SU-DHL-6 (cell line): ENCODE measurements at regions not wholly inside any gene's neighbourhood (a gene's known extent, or its start where the extent isn't known, plus 50 kb on each side); places are given as distances from the start of the nearest gene placed in this dataset.

ENCODE experiments used
- H2AFZ ChIP-seq: fragments of 200-600 bp; sonication (generic); 2 replicates; pipeline ENCODE4 v1.6.1; 2014; ENCODE audit warnings: low read depth, mild to moderate bottlenecking, moderate library complexity, mixed read lengths, antibody characterized with exemption, low read length; ENCODE audit not compliant: severe bottlenecking
- H3F3A ChIP-seq: fragments of 200-600 bp; shearing (Covaris generic); 2 replicates; pipeline ENCODE4 v1.6.0; 2016; ENCODE audit warnings: antibody characterized with exemption, mild to moderate bottlenecking; ENCODE audit not compliant: insufficient read depth
- H3K27ac ChIP-seq: fragments of 200-600 bp; sonication (generic); 2 replicates; pipeline ENCODE4 v1.5.1; 2016; ENCODE audit warnings: low read depth, mild to moderate bottlenecking, low read length, moderate library complexity, mixed read lengths
- H3K27me3 ChIP-seq: fragments of 200-600 bp; sonication (generic), shearing (Covaris generic); 2 replicates; pipeline ENCODE4 v1.6.0; 2014; ENCODE audit warnings: mild to moderate bottlenecking, low read length
- H3K36me3 ChIP-seq: fragments of 200-600 bp; sonication (generic); 2 replicates; pipeline ENCODE4 v1.6.1; 2014; ENCODE audit warnings: mild to moderate bottlenecking, low read length, mixed read lengths
- H3K4me2 ChIP-seq: fragments of 300-600, 200-600 bp; shearing (Covaris generic), sonication (generic); 2 replicates; pipeline ENCODE4 v1.6.0; 2014; ENCODE audit warnings: low read length, low read depth, mild to moderate bottlenecking; ENCODE audit not compliant: poor library complexity, severe bottlenecking
- H3K4me3 ChIP-seq: fragments of 200-600 bp; sonication (generic); 2 replicates; pipeline ENCODE4 v1.5.1; 2014; ENCODE audit warnings: antibody characterized with exemption, low read length, mild to moderate bottlenecking, mixed read lengths; ENCODE audit not compliant: insufficient read depth, poor library complexity, severe bottlenecking
- H3K79me2 ChIP-seq: fragments of 200-600 bp; sonication (generic); 2 replicates; pipeline ENCODE4 v1.6.1; 2014; ENCODE audit warnings: mild to moderate bottlenecking, low read length, moderate library complexity; ENCODE audit not compliant: insufficient read depth
- H3K9ac ChIP-seq: fragments of 200-600 bp; sonication (generic); 2 replicates; pipeline ENCODE4 v1.7.0; 2014; ENCODE audit warnings: mild to moderate bottlenecking, low read length
- H3K9me2 ChIP-seq: fragments of 200-600 bp; sonication (generic); replicated peaks from 2 replicates; pipeline ENCODE4 v1.6.1; 2014; ENCODE audit warnings: low read length; ENCODE audit not compliant: insufficient read depth
- H3K9me3 ChIP-seq: fragments of 200-600 bp; sonication (generic); 2 replicates; pipeline ENCODE4 v1.6.1; 2014; ENCODE audit warnings: low read length, mixed read lengths; ENCODE audit not compliant: insufficient read depth
- H4K20me1 ChIP-seq: fragments of 200-600 bp; sonication (generic); 2 replicates; pipeline ENCODE4 v1.6.1; 2014; ENCODE audit warnings: low read depth, mild to moderate bottlenecking, antibody characterized with exemption, low read length, moderate library complexity, mixed read lengths
- CTCF ChIP-seq: fragments of 200-600 bp; sonication (generic); IDR thresholded peaks from one replicate; pipeline ENCODE4 v1.5.1; 2017; ENCODE audit warnings: antibody characterized with exemption, mild to moderate bottlenecking, low read length, moderate library complexity; ENCODE audit not compliant: insufficient read depth, poor library complexity, severe bottlenecking
- EZH2phosphoT487 ChIP-seq: fragments of 200-600 bp; sonication (generic), shearing (Covaris generic); conservative IDR thresholded peaks from 2 replicates; pipeline ENCODE4 v1.6.1; 2018; ENCODE audit warnings: mild to moderate bottlenecking, antibody characterized with exemption, low read length, moderate library complexity, mixed read lengths

- TF ChIP-seq EZH2phosphoT487: no peak
- no peaks in the 10 kb centered on the region for H3K9me2 ChIP-seq
- no peak overlapping the region for H3K4me2 ChIP-seq
Measured at GRCh38 chr7:18221377-18222293, 194.0 kb upstream of the PRPS1L1 start.

GRCh38 chr7:18222636-18223035 is 195.0 kb upstream of the PRPS1L1 start:
- no peak for TF ChIP-seq CTCF
- no peak overlapping the region for H3K4me2 ChIP-seq

More at GRCh38 chr7:18221377-18222293, 194.0 kb upstream of the PRPS1L1 start:
- Histone ChIP-seq H3K27ac (no peak overlapping the region), H3K9me3 (no peaks in the 10 kb centered on the region), H4K20me1 (no peaks in the 10 kb centered on the region), H3K36me3 (no peaks in the 10 kb centered on the region), H3K79me2 (no peaks in the 10 kb centered on the region), H3K9ac (no peak overlapping the region), H3K27me3 (no peaks in the 10 kb centered on the region), H2AFZ (no peak overlapping the region), H3F3A (no peaks in the 10 kb centered on the region), H3K4me3 (no peak overlapping the region)

GRCh38 chr7:18224138-18224537 is 196.5 kb upstream of the PRPS1L1 start:
- no peaks in the 10 kb centered on the region for H3F3A ChIP-seq
- no peaks in the 10 kb centered on the region for H4K20me1 ChIP-seq
- H3K9me3 ChIP-seq: no peaks in the 10 kb centered on the region
- H3K9me2 ChIP-seq: no peaks in the 10 kb centered on the region
- no peak overlapping the region for H3K9ac ChIP-seq
- no peaks in the 10 kb centered on the region for H3K36me3 ChIP-seq
- no peaks in the 10 kb centered on the region for H3K27me3 ChIP-seq
- H3K4me2 ChIP-seq: no peak overlapping the region
- H3K79me2 ChIP-seq: no peaks in the 10 kb centered on the region
- TF ChIP-seq CTCF (no peak), EZH2phosphoT487 (no peak)
- H2AFZ ChIP-seq: no peak overlapping the region
- H3K27ac ChIP-seq: no peak overlapping the region
- H3K4me3 ChIP-seq: no peak overlapping the region

More at GRCh38 chr7:18222636-18223035, 195.0 kb upstream of the PRPS1L1 start:
- H3K79me2 ChIP-seq: no peaks in the 10 kb centered on the region
- H2AFZ ChIP-seq: no peak overlapping the region
- H3K4me3 ChIP-seq: no peak overlapping the region
- H3K36me3 ChIP-seq: no peaks in the 10 kb centered on the region
- no peak overlapping the region for H3K9ac ChIP-seq
- H4K20me1 ChIP-seq: no peaks in the 10 kb centered on the region
- H3F3A ChIP-seq: no peaks in the 10 kb centered on the region
- H3K9me3 ChIP-seq: no peaks in the 10 kb centered on the region
- H3K27ac ChIP-seq: no peak overlapping the region
- no peaks in the 10 kb centered on the region for H3K27me3 ChIP-seq
- H3K9me2 ChIP-seq: no peaks in the 10 kb centered on the region

- Histone ChIP-seq H3K36me3 (no peaks in the 10 kb centered on the region), H2AFZ (no peak overlapping the region), H3K27me3 (no peaks in the 10 kb centered on the region), H3F3A (no peaks in the 10 kb centered on the region), H3K79me2 (no peaks in the 10 kb centered on the region), H3K4me3 (no peak overlapping the region), H3K9me3 (no peaks in the 10 kb centered on the region), H3K9ac (no peak overlapping the region), H4K20me1 (no peaks in the 10 kb centered on the region), H3K27ac (no peak overlapping the region), H3K4me2 (peak overlapping the region; percentile 4), H3K9me2 (no peaks in the 10 kb centered on the region)
- TF ChIP-seq CTCF: no peak
- TF ChIP-seq EZH2phosphoT487: no peak
Measured at GRCh38 chr7:18225067-18225466, 197.4 kb upstream of the PRPS1L1 start.
